ENCODE measurements at regions not wholly inside any gene's neighbourhood (a gene's known extent, or its start where the extent isn't known, plus 50 kb on each side); places are given as distances from the start of the nearest gene placed in this dataset.

GRCh38 chr10:125219776-125220175 is 59.4 kb upstream of the CTBP2 start:
- Mint-ChIP-seq H3K36me3 (ENCODE audit: low read depth, unreplicated experiment) (no peaks in the 10 kb centered on the region), H3K4me1 (ENCODE audit: unreplicated experiment) (peaks cover 16% of the 10 kb centered on the region)

DNA sequence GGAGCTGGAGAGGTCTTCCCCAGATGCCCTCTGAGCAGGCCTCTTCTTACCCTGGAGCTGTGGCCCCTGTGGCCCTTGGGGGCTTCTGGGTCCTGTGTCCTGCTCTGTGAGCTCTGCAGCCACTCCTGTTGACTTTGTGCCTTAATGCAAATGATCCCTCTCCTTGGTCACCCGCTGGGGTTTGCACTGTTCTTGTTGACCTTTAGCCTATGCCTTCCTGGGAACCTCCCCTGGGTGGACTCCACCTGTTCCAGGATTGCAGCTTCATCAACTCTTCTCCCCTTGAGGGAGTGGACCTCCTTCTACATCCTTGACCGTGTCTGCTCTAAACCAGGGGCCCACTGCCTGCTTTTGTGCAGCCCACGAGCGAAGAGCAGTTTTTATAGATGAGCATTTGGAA is 58.6 kb upstream of the CTBP2 start:
- peaks cover 16% of the 10 kb centered on the region for H3K4me1 Mint-ChIP-seq (ENCODE audit: unreplicated experiment)
- H3K36me3 Mint-ChIP-seq (ENCODE audit: low read depth, unreplicated experiment): no peaks in the 10 kb centered on the region
- no peak for DNase-seq (ENCODE audit: low spot score)
- peaks cover 6% of the 10 kb centered on the region for H3K27me3 Mint-ChIP-seq (ENCODE audit: unreplicated experiment)
- no peak for TF ChIP-seq CTCF (IDR thresholded peaks at IDR 0.05; ENCODE audit: unreplicated experiment)
- no peak overlapping the region for H3K27ac Mint-ChIP-seq (ENCODE audit: unreplicated experiment)
- H3K9me3 Mint-ChIP-seq (ENCODE audit: unreplicated experiment): no peaks in the 10 kb centered on the region
- peak overlapping the region; percentile 25 for H3K4me3 Mint-ChIP-seq (ENCODE audit: unreplicated experiment)

More at GRCh38 chr10:125219776-125220175, 59.4 kb upstream of the CTBP2 start:
- DNase-seq (ENCODE audit: low spot score): no peak
- Mint-ChIP-seq H3K27me3 (ENCODE audit: unreplicated experiment) (peaks cover 6% of the 10 kb centered on the region), H3K4me3 (ENCODE audit: unreplicated experiment) (no peak overlapping the region), H3K27ac (ENCODE audit: unreplicated experiment) (no peak overlapping the region), H3K9me3 (ENCODE audit: unreplicated experiment) (no peaks in the 10 kb centered on the region)
- TF ChIP-seq CTCF (IDR thresholded peaks at IDR 0.05; ENCODE audit: unreplicated experiment): no peak

DNA sequence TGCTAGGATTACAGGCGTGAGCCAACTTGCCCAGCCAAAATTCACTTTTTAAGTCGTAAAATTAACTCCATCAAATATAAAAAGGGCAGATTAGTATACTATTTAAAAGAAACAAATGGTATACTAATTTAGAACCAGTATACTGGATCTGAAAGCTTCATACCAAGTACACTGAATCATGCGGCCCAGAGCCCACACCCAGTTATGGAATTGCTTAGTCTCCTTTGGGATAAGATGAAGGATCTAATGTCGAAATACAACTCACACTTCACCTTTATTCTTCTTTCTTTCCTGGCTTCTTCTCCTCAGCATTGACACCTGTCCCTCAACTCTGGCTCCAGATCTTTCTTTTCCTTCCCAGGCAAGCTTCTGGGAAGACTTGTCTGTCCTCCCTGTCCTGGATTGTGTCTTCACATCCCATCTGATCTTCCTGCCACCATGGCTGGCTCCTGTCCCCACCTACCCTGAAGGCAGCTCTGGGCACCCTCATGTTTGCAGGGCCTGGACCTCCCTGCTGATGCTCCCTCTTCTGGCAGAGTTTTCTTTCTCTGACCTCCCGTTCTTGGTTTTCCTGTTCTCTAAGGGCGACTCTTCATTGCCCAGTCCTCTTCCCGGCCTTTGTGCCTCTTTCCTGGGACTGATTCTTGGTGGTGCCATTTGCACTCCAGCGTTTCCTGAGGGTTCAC is 57.8 kb upstream of the CTBP2 start:
- no peak for TF ChIP-seq CTCF (IDR thresholded peaks at IDR 0.05; ENCODE audit: unreplicated experiment)
- Mint-ChIP-seq H3K4me1 (ENCODE audit: unreplicated experiment) (peaks cover 16% of the 10 kb centered on the region), H3K4me3 (ENCODE audit: unreplicated experiment) (no peak overlapping the region), H3K27ac (ENCODE audit: unreplicated experiment) (no peak overlapping the region), H3K27me3 (ENCODE audit: unreplicated experiment) (peaks cover 6% of the 10 kb centered on the region), H3K9me3 (ENCODE audit: unreplicated experiment) (no peaks in the 10 kb centered on the region), H3K36me3 (ENCODE audit: low read depth, unreplicated experiment) (no peaks in the 10 kb centered on the region)
- DNase-seq (ENCODE audit: low spot score): no peak

GRCh38 chr10:125216861-125217260 is 56.5 kb upstream of the CTBP2 start:
- peaks cover 5% of the 10 kb centered on the region for H3K27me3 Mint-ChIP-seq (ENCODE audit: unreplicated experiment)
- no peak for TF ChIP-seq CTCF (IDR thresholded peaks at IDR 0.05; ENCODE audit: unreplicated experiment)
- H3K4me3 Mint-ChIP-seq (ENCODE audit: unreplicated experiment): no peak overlapping the region
- no peaks in the 10 kb centered on the region for H3K36me3 Mint-ChIP-seq (ENCODE audit: low read depth, unreplicated experiment)
- H3K9me3 Mint-ChIP-seq (ENCODE audit: unreplicated experiment): no peaks in the 10 kb centered on the region
- no peak overlapping the region for H3K27ac Mint-ChIP-seq (ENCODE audit: unreplicated experiment)
- H3K4me1 Mint-ChIP-seq (ENCODE audit: unreplicated experiment): peaks cover 13% of the 10 kb centered on the region
- no peak for DNase-seq (ENCODE audit: low spot score)

- Mint-ChIP-seq H3K4me1 (ENCODE audit: unreplicated experiment) (peaks cover 9% of the 10 kb centered on the region), H3K36me3 (ENCODE audit: low read depth, unreplicated experiment) (no peaks in the 10 kb centered on the region), H3K4me3 (ENCODE audit: unreplicated experiment) (no peak overlapping the region), H3K27me3 (ENCODE audit: unreplicated experiment) (peaks cover 3% of the 10 kb centered on the region), H3K27ac (ENCODE audit: unreplicated experiment) (no peak overlapping the region), H3K9me3 (ENCODE audit: unreplicated experiment) (no peaks in the 10 kb centered on the region)
- no peak for TF ChIP-seq CTCF (IDR thresholded peaks at IDR 0.05; ENCODE audit: unreplicated experiment)
- no peak for DNase-seq (ENCODE audit: low spot score)
Measured at GRCh38 chr10:125216309-125216708, 55.9 kb upstream of the CTBP2 start.

All from endothelial cell (in vitro differentiated cells).